ENCODE measurements at regions not wholly inside any gene's neighbourhood (a gene's known extent, or its start where the extent isn't known, plus 50 kb on each side); places are given as distances from the start of the nearest gene placed in this dataset.

GRCh38 chr7:24134535-24134934 lies 149.5 kb upstream of the NPY start:
- no peak for TF ChIP-seq POLR2AphosphoS5 (IDR thresholded peaks at IDR 0.05)
- TF ChIP-seq CTCF (IDR thresholded peaks at IDR 0.05; ENCODE audit: poor library complexity, severe bottlenecking) = no peak
- TF ChIP-seq TAF1 (IDR thresholded peaks at IDR 0.05; ENCODE audit: low read depth) = no peak
- TF ChIP-seq RAD21 (conservative IDR thresholded peaks at IDR 0.05) = no peak
- no peak for TF ChIP-seq EZH2 (IDR thresholded peaks at IDR 0.05; ENCODE audit: borderline replicate concordance, insufficient read depth, low read length, poor library complexity, severe bottlenecking)
- no peak for TF ChIP-seq EP300 (conservative IDR thresholded peaks at IDR 0.05; ENCODE audit: poor library complexity, severe bottlenecking)
- no peak for TF ChIP-seq REST (IDR thresholded peaks at IDR 0.05; ENCODE audit: borderline replicate concordance)
- TF ChIP-seq MXI1 (conservative IDR thresholded peaks at IDR 0.05; ENCODE audit: poor library complexity, severe bottlenecking) = no peak
- TF ChIP-seq SMC3 (conservative IDR thresholded peaks at IDR 0.05; ENCODE audit: poor library complexity) = no peak
